ENCODE measurements at regions not wholly inside any gene's neighbourhood (a gene's known extent, or its start where the extent isn't known, plus 50 kb on each side); places are given as distances from the start of the nearest gene placed in this dataset.
"Not testable (repeated sequence)": the region's sequence is repeated elsewhere in the genome, so short reads cannot be mapped to it uniquely, and the experiment has no call there.

DNA sequence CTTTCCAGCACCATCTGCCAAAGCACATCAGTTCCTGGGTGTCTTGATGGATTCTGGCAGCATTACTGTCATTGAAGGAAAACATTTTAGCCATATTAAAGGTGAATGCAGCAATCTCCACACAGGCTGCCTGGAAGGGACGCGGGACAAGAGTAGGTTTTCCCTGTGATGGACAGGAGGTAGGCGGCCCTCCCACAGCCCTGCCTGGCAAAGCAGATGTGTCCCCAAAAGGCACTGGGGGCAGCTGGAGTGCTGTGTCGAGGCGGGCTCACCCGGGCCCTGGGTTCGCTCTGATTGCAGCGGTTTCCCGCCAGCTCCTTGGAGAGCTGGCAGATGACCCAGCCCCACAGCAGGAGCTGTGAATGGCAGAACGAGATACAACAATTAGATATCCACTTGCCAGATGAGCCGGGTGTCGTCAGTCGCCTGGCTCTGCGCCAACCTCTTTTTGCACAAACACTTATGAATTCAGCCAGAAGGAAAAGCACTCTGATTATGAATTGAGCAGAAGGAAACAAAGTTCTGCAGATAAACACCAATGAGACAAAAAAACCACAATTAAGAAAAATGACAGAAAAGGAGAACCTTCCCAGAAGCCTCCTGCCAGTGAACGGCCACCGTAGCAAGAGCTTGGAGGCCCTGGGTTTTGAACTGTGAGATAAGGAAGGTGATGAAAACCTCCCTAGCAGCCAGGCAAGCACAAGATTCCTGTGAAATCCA lies 64.9 kb upstream of the ZNF195 start:
- not testable (repeated sequence) for DNase-seq (ENCODE audit: low spot score)

DNA sequence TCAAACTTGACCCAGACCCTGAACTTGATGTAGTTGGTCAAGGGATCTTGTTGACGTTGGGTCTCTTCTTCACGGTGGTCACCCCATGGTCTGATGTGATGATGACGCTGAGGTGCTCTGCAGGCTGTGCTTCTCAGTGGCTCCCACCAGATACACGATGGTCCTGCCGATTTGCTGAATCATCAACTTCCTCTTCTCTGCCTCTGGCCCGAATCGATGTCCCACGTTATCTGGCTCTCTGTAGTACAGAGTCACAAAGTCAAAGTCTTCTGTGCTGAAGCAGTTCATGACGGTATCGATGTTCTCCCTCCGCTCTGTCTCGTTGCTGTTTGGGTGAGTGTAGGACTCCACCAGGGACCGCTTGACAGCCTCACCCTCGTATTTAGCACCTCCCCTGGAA lies 58.5 kb upstream of the ZNF195 start:
- not testable (repeated sequence) for DNase-seq (ENCODE audit: low spot score)

- DNase-seq (ENCODE audit: low spot score): no peak
Observed at GRCh38 chr11:3434976-3435375, 56.0 kb upstream of the ZNF195 start.

DNA sequence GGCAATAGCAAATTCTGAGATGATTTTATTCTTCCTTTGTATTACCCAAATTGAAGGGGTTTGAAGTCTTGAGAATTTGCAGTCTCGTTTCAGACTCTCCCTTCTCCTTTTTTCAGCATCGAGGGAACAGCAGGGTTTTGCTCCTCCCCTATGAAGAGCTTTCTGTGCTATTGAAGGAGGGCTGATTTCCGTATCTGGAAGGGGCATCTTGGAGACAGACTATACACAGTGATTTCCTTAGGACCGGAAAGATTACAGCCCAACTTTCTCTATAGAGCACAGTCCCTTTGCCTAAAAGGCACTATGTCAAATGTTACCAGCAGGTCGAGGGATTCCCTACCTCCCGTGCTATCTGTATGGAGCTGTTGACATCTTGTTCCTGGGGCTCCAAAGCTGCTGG lies 50.2 kb upstream of the ZNF195 start:
- not testable (repeated sequence) for DNase-seq (ENCODE audit: low spot score)
